C4-2B (cell line): ENCODE measurements at regions not wholly inside any gene's neighbourhood (a gene's known extent, or its start where the extent isn't known, plus 50 kb on each side); places are given as distances from the start of the nearest gene placed in this dataset.

Experiments used
- CTCF ChIP-seq: fragments of 450-650 bp; conservative IDR thresholded peaks from 2 replicates; pipeline ENCODE4 v1.5.1; 2017; ENCODE audit warnings: mild to moderate bottlenecking
- ZFX ChIP-seq: fragments of 450-650 bp; IDR thresholded peaks from 2 replicates; pipeline ENCODE4 v1.6.1; 2017

- no peak for TF ChIP-seq CTCF
- no peak for TF ChIP-seq ZFX
Observed at GRCh38 chr4:17174751-17175150, 276.3 kb upstream of the LDB2 start.
